ENCODE measurements at regions not wholly inside any gene's neighbourhood (a gene's known extent, or its start where the extent isn't known, plus 50 kb on each side); places are given as distances from the start of the nearest gene placed in this dataset.

- no peak for DNase-seq (ENCODE audit: low read depth in 4 of 4, low spot score in 1 of 4)
Observed at GRCh38 chr15:93830221-93831080, 400.9 kb upstream of the MCTP2 start.

GRCh38 chr15:93829115-93829870, 402.1 kb upstream of the MCTP2 start:
- DNase-seq (ENCODE audit: low read depth in 4 of 4, low spot score in 1 of 4) = no peak

GRCh38 chr15:93826790-93827189, 404.6 kb upstream of the MCTP2 start:
- no peak for DNase-seq (ENCODE audit: low read depth in 4 of 4, low spot score in 1 of 4)

- no peak for DNase-seq (ENCODE audit: low read depth in 4 of 4, low spot score in 1 of 4)
Observed at GRCh38 chr15:93826293-93826692, 405.1 kb upstream of the MCTP2 start.

- DNase-seq (ENCODE audit: low read depth in 4 of 4, low spot score in 1 of 4) = no peak
Observed at GRCh38 chr15:93825682-93826081, 405.7 kb upstream of the MCTP2 start.

- DNase-seq (ENCODE audit: low read depth in 4 of 4, low spot score in 1 of 4) = no peak
Observed at GRCh38 chr15:93823971-93824913, 407.1 kb upstream of the MCTP2 start.

GRCh38 chr15:93820566-93820965, 410.8 kb upstream of the MCTP2 start:
- no peak for DNase-seq (ENCODE audit: low read depth in 4 of 4, low spot score in 1 of 4)

- no peak for DNase-seq (ENCODE audit: low read depth in 4 of 4, low spot score in 1 of 4)
Observed at GRCh38 chr15:93819826-93820225, 411.5 kb upstream of the MCTP2 start.

- DNase-seq (ENCODE audit: low read depth in 4 of 4, low spot score in 1 of 4) = no peak
Observed at GRCh38 chr15:93816815-93817214, 414.5 kb upstream of the MCTP2 start.

GRCh38 chr15:93811305-93811704, 420.1 kb upstream of the MCTP2 start:
- DNase-seq (ENCODE audit: low read depth in 4 of 4, low spot score in 1 of 4) = no peak

- no peak for DNase-seq (ENCODE audit: low read depth in 4 of 4, low spot score in 1 of 4)
Observed at GRCh38 chr15:93809516-93809915, 421.8 kb upstream of the MCTP2 start.

GRCh38 chr15:93803421-93804152, 427.8 kb upstream of the MCTP2 start:
- no peak for DNase-seq (ENCODE audit: low read depth in 4 of 4, low spot score in 1 of 4)

- no peak for DNase-seq (ENCODE audit: low read depth in 4 of 4, low spot score in 1 of 4)
Observed at GRCh38 chr15:93801206-93801605, 430.2 kb upstream of the MCTP2 start.

- no peak for DNase-seq (ENCODE audit: low read depth in 4 of 4, low spot score in 1 of 4)
Observed at GRCh38 chr15:93800805-93801204, 430.6 kb upstream of the MCTP2 start.

- DNase-seq (ENCODE audit: low read depth in 4 of 4, low spot score in 1 of 4) = no peak
Observed at GRCh38 chr15:93789441-93789840, 441.9 kb upstream of the MCTP2 start.

GRCh38 chr15:93780073-93780472, 451.3 kb upstream of the MCTP2 start:
- DNase-seq (ENCODE audit: low read depth in 4 of 4, low spot score in 1 of 4) = no peak

- DNase-seq (ENCODE audit: low read depth in 4 of 4, low spot score in 1 of 4) = no peak
Observed at GRCh38 chr15:93779341-93779740, 452.0 kb upstream of the MCTP2 start.

GRCh38 chr15:93771196-93772030, 459.9 kb upstream of the MCTP2 start:
- no peak for DNase-seq (ENCODE audit: low read depth in 4 of 4, low spot score in 1 of 4)

GRCh38 chr15:93770788-93771187, 460.6 kb upstream of the MCTP2 start:
- no peak for DNase-seq (ENCODE audit: low read depth in 4 of 4, low spot score in 1 of 4)

GRCh38 chr15:93762036-93762435, 469.3 kb upstream of the MCTP2 start:
- no peak for DNase-seq (ENCODE audit: low read depth in 4 of 4, low spot score in 1 of 4)
